HEK293 (cell line): ENCODE measurements at regions not wholly inside any gene's neighbourhood (a gene's known extent, or its start where the extent isn't known, plus 50 kb on each side); places are given as distances from the start of the nearest gene placed in this dataset.

ENCODE experiments used
- KLF1 ChIP-seq: fragments of 450-650 bp; formaldehyde crosslinking; IDR thresholded peaks from 2 replicates; pipeline ENCODE4 v1.5.1; 2016; ENCODE audit warnings: missing biosample characterization, missing genetic modification characterization
- REST ChIP-seq: fragments of 450-650 bp; formaldehyde crosslinking; IDR thresholded peaks from 2 replicates; pipeline ENCODE4 v1.5.1; 2016; ENCODE audit warnings: missing biosample characterization, missing genetic modification characterization
- TCF7L2 ChIP-seq: IDR thresholded peaks from 2 replicates; pipeline ENCODE4 v1.6.1; 2011; ENCODE audit warnings: low read depth, mild to moderate bottlenecking, inconsistent platforms, low read length, moderate library complexity, borderline replicate concordance
- ZBTB7A ChIP-seq: fragments of 450-650 bp; formaldehyde crosslinking; IDR thresholded peaks from 2 replicates; pipeline ENCODE4 v1.5.1; 2016; ENCODE audit warnings: low read depth, missing biosample characterization, missing genetic modification characterization
- ZNF174 ChIP-seq: fragments of 450-650 bp; formaldehyde crosslinking; IDR thresholded peaks from 2 replicates; pipeline ENCODE4 v1.5.0; 2017; ENCODE audit warnings: missing biosample characterization, mild to moderate bottlenecking, missing genetic modification characterization
- ZNF416 ChIP-seq: fragments of 450-650 bp; formaldehyde crosslinking; IDR thresholded peaks from 2 replicates; pipeline ENCODE4 v1.5.1; 2016; ENCODE audit warnings: missing biosample characterization, missing genetic modification characterization

- no peak for TF ChIP-seq TCF7L2
- TF ChIP-seq ZBTB7A, result no peak
- no peak for TF ChIP-seq REST (tag by site-specific recombination)
- no peak for TF ChIP-seq ZNF416 (tag by site-specific recombination)
- no peak for TF ChIP-seq ZNF174 (tag by site-specific recombination)
- TF ChIP-seq KLF1 (tag by site-specific recombination), result no peak
Measured at GRCh38 chr6:149130090-149130489, 187.4 kb upstream of the TAB2 start.
